Pancreas (tissue), 10 donors: ENCODE measurements at regions not wholly inside any gene's neighbourhood (a gene's known extent, or its start where the extent isn't known, plus 50 kb on each side); places are given as distances from the start of the nearest gene placed in this dataset.
A peak's percentile ranks its signal among the peaks of the same experiment; 100 is the strongest.
"Not testable (repeated sequence)": the region's sequence is repeated elsewhere in the genome, so short reads cannot be mapped to it uniquely, and the experiment has no call there.

Experiments
- ATAC-seq, 4 donors: fragments of 200-7000 bp; cut with Tn5 transposase; one replicate each; pipeline versions ENCODE4 v1.8.0 to v1.9.1; 2020; ENCODE audit warnings: mild to moderate bottlenecking in 4 of 4, moderate library complexity in 4 of 4
- DNase-seq, 6 donors: peaks; one replicate each; pipeline ENCODE4 v3.0.0-alpha.2; 2020
- FAIRE-seq: peaks from 2 replicates; lab custom pipeline; 2012; peaks lifted over from hg19 to GRCh38; lab: Jason Lieb, UNC
- H3K27ac ChIP-seq, 4 donors: fragments of 200-600 bp; sonication (generic); 1 replicate in 3 of 4; 2 replicates in 1 of 4; pipeline versions ENCODE4 v1.5.0 to v1.8.0; 2020
- H3K27me3 ChIP-seq, 4 donors: fragments of 200-600 bp; one replicate each; pipeline ENCODE4 v1.8.0; 2021
- H3K36me3 ChIP-seq, 3 donors: fragments of 200-600 bp; sonication (generic) in 1 of 3; one replicate each; pipeline versions ENCODE4 v1.5.0 to v1.8.0; 2020 to 2021
- H3K4me1 ChIP-seq, 3 donors: fragments of 200-600 bp; one replicate each; pipeline ENCODE4 v1.8.0; 2021
- H3K4me3 ChIP-seq, 4 donors: fragments of 200-600 bp; sonication (generic) in 2 of 4; one replicate each; pipeline versions ENCODE4 v1.5.0 to v1.8.0; 2020 to 2021
- H3K9me3 ChIP-seq, 4 donors: fragments of 200-600 bp; one replicate each; pipeline ENCODE4 v1.8.0; 2021
- CTCF ChIP-seq, 4 donors: fragments of 200-600 bp; sonication (generic) in 3 of 4; IDR thresholded peaks; one replicate each; pipeline versions ENCODE4 v1.5.0 to v1.8.0; 2021; ENCODE audit warnings: antibody characterized with exemption in 4 of 4
- WGBS, 2 donors: extraction: QIAGEN DNeasy Blood & Tissue Kit; methylation state at CpG; one replicate each; pipeline ENCODE4 v1.1.7; 2013; 5-methylcytosine and 5-hydroxymethylcytosine counted together
- intact Hi-C, 3 donors: fragments of 100-400 bp; cut with DNase I; formaldehyde crosslinking; loops; one replicate each; pipeline versions ENCODE4 v1.11.1 to v1.14.2; 2022
- donor health status: healthy with polysubstance abuse.
- donor health status: DM: no; HTN: no; CAD: no; lungs with moderate emphysema.
- donor health status: DM: no; HTN: no; CAD: no.
- donor health status: control.
- donor health status: control.
- donor health status: Bipolar disorder and iron deficiency.
- donor health status: DM: yes; HTN: yes; CAD: no.
- donor health status: DM: no; HTN: no; CAD: no.
- donor health status: DM: no; HTN: no; CAD: no.
- donor health status: DM: yes; HTN: yes; CAD: no.

- Histone ChIP-seq H3K4me3 (no peak overlapping the region), H3K4me1 (no peaks in the 10 kb centered on the region), H3K9me3 (no peaks in the 10 kb centered on the region), H3K27me3 (no peaks in the 10 kb centered on the region), H3K36me3 (no peaks in the 10 kb centered on the region), H3K27ac (no peak overlapping the region)
- no peak for DNase-seq
- no peak for FAIRE-seq
- intact Hi-C loops: no loop called here
- no peak for TF ChIP-seq CTCF (IDR thresholded peaks at IDR 0.05)
- ATAC-seq: no peak
Observed at GRCh38 chr4:62495032-62495431, 1294.9 kb downstream of the ADGRL3 start.

GRCh38 chr4:62491756-62492155, 1291.6 kb downstream of the ADGRL3 start:
- H3K9me3 ChIP-seq, intact Hi-C loops, H3K27me3 ChIP-seq, ATAC-seq, H3K4me1 ChIP-seq, H3K36me3 ChIP-seq, FAIRE-seq, H3K27ac ChIP-seq, H3K4me3 ChIP-seq: not testable (repeated sequence)
- 88 to 92% methylated on average over 15 to 24 of the region's 24 CpGs for WGBS, 2 donors
- peak in 1 of 6 donors; percentile 53 for DNase-seq

- H3K4me1 ChIP-seq: no peaks in the 10 kb centered on the region
- WGBS, 2 donors: 47 to 63% methylated on average over 1 of the region's 1 CpG
- no peaks in the 10 kb centered on the region for H3K9me3 ChIP-seq
- TF ChIP-seq CTCF (IDR thresholded peaks at IDR 0.05): no peak
- no peak overlapping the region for H3K4me3 ChIP-seq
- DNase-seq (no peak), FAIRE-seq (no peak), ATAC-seq (no peak)
- no peaks in the 10 kb centered on the region for H3K36me3 ChIP-seq
- intact Hi-C loops: no loop called here
- H3K27me3 ChIP-seq: no peaks in the 10 kb centered on the region
- H3K27ac ChIP-seq: no peak overlapping the region
Observed at GRCh38 chr4:62490635-62491034, 1290.5 kb downstream of the ADGRL3 start.

- ATAC-seq (no peak), FAIRE-seq (no peak), DNase-seq (no peak)
- intact Hi-C loops: no loop called here
- Histone ChIP-seq H3K9me3 (no peaks in the 10 kb centered on the region), H3K27me3 (no peaks in the 10 kb centered on the region), H3K4me3 (no peak overlapping the region), H3K4me1 (no peaks in the 10 kb centered on the region), H3K27ac (no peak overlapping the region), H3K36me3 (no peaks in the 10 kb centered on the region)
- no peak for TF ChIP-seq CTCF (IDR thresholded peaks at IDR 0.05)
- WGBS, 2 donors: 54 to 82% methylated on average over 1 of the region's 1 CpG
Observed at GRCh38 chr4:62487016-62487415, 1286.9 kb downstream of the ADGRL3 start.

- no peak for FAIRE-seq
Observed at GRCh38 chr4:62484357-62484756, 1284.2 kb downstream of the ADGRL3 start.

More at GRCh38 chr4:62484357-62484756, 1284.2 kb downstream of the ADGRL3 start:
- DNase-seq: no peak
- no peak for TF ChIP-seq CTCF (IDR thresholded peaks at IDR 0.05)
- intact Hi-C loops: no loop called here
- 63 to 72% methylated on average over 3 of the region's 3 CpGs for WGBS, 2 donors
- Histone ChIP-seq H3K4me1 (no peaks in the 10 kb centered on the region), H3K4me3 (no peak overlapping the region), H3K27ac (no peak overlapping the region), H3K27me3 (no peaks in the 10 kb centered on the region), H3K36me3 (no peaks in the 10 kb centered on the region), H3K9me3 (no peaks in the 10 kb centered on the region)
- ATAC-seq: no peak
